ENCODE measurements at regions not wholly inside any gene's neighbourhood (a gene's known extent, or its start where the extent isn't known, plus 50 kb on each side); places are given as distances from the start of the nearest gene placed in this dataset.
"Not testable (repeated sequence)": the region's sequence is repeated elsewhere in the genome, so short reads cannot be mapped to it uniquely, and the experiment has no call there.

DNA sequence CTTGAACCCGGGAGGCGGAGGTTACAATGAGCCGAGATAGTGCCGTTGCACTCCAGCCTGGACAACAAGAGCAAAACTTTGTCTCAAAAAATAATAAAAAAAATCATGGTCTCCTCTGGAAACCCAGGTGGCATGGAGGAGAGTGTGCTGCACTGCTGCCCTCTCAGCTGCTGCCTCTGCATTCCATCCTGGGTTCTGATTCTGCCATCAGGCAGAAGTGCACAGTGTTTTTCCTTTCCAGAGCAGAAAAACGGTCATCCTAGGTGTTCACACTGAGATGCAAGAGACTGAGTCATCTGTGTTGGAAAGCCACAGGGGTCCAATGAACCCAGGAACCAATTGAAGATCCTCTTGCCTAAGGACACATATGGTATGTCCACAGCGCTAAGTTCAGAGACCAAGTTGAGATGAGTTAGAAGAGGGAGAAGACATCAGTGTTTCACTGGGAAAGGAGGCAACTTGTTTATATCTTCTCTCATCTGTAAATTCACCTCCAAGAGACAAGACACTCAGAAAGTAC, 88.8 kb upstream of the DMRT1 start:
- peak; percentile 63 for DNase-seq (ENCODE audit: low read depth, low spot score)
- in situ Hi-C loops (cut with HindIII; ENCODE audit: low sequenced_read_pairs): no loop called here
- no peak overlapping the region for H3K4me3 ChIP-seq (ENCODE audit: low read depth, low read length)
- TF ChIP-seq, protein P1, sequence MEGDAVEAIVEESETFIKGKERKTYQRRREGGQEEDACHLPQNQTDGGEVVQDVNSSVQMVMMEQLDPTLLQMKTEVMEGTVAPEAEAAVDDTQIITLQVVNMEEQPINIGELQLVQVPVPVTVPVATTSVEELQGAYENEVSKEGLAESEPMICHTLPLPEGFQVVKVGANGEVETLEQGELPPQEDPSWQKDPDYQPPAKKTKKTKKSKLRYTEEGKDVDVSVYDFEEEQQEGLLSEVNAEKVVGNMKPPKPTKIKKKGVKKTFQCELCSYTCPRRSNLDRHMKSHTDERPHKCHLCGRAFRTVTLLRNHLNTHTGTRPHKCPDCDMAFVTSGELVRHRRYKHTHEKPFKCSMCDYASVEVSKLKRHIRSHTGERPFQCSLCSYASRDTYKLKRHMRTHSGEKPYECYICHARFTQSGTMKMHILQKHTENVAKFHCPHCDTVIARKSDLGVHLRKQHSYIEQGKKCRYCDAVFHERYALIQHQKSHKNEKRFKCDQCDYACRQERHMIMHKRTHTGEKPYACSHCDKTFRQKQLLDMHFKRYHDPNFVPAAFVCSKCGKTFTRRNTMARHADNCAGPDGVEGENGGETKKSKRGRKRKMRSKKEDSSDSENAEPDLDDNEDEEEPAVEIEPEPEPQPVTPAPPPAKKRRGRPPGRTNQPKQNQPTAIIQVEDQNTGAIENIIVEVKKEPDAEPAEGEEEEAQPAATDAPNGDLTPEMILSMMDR (IDR thresholded peaks at IDR 0.05; ENCODE audit: low read depth, low read length): no peak

GRCh38 chr9:753734-754133, 87.8 kb upstream of the DMRT1 start:
- DNase-seq (ENCODE audit: low read depth, low spot score); H3K4me3 ChIP-seq (ENCODE audit: low read depth, low read length); in situ Hi-C loops (cut with HindIII; ENCODE audit: low sequenced_read_pairs): not testable (repeated sequence)

DNA sequence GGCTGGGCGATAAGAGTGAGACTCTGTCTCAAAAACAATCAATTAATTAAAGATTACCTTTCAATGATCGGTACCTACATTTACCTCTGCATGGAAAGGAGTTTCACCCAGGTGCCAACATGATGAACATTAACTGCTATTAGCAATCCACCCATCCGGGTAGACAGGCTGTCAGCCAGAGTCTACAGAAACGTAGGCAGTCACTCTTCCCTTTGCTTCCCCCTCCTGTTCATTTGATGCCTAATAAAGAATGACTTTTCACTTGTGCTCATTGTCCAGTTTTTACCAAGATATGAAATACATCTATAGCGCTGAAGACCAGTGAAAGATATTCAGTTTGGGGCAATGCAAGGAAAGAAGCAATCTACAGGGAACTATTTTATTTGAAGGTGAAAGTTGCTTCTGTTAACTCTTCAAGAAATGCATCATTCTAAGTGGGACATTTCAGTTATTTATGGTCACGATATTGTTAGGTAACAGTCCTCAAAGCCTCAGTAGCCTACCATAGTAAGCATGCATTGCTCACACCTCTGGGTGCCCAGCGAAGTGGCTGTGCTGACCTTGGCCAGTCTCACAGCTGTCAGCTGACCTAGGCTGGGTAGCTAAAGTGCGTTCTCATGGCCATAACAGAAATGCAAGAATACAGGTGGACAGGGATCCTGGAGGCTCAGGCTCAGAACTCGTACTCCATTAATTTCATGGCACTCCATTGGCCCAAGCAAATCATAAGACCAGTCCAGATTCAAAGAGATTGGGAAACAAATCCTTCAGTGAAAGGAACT, 87.2 kb upstream of the DMRT1 start:
- TF ChIP-seq, protein P1 (IDR thresholded peaks at IDR 0.05; ENCODE audit: low read depth, low read length): no peak
- H3K4me3 ChIP-seq (ENCODE audit: low read depth, low read length): no peak overlapping the region
- no peak for DNase-seq (ENCODE audit: low read depth, low spot score)
- in situ Hi-C loops (cut with HindIII; ENCODE audit: low sequenced_read_pairs): no loop called here

GRCh38 chr9:755454-756381, 85.8 kb upstream of the DMRT1 start:
- in situ Hi-C loops (cut with HindIII; ENCODE audit: low sequenced_read_pairs): no loop called here
- peak; percentile 97 for DNase-seq (ENCODE audit: low read depth, low spot score)
- TF ChIP-seq, protein P1 (IDR thresholded peaks at IDR 0.05; ENCODE audit: low read depth, low read length): no peak
- H3K4me3 ChIP-seq (ENCODE audit: low read depth, low read length): no peak overlapping the region

DNA sequence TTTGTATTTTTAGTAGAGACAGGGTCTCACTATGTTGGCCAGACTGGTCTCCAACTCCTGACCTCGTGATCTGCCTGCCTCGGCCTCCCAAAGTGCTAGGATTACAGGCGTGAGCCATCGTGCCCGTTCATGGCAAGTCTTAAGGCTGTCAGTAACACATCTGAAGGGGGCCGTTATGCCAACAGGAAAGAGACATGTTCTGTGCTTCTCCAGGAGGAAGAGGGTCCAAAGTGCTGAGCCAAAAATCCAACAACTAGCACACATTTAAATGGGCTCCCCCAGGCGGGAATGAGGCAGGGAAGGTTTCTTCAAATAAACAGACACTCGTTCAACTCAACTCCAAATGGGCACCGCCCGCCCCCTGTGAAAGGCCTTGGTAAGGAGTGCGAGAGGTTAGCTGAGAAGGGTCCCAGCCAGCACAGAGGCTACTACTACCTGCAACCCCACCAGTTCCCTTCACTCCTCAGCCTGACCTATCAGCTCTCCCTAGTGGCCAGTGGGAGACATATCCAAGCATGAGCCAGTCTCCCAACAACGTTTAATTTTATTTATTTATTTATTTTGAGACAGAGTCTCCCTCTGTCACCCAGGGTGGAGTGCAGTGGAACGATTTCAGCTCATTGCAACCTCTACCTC, 84.1 kb upstream of the DMRT1 start:
- no peak overlapping the region for H3K4me3 ChIP-seq (ENCODE audit: low read depth, low read length)
- TF ChIP-seq, protein P1 (IDR thresholded peaks at IDR 0.05; ENCODE audit: low read depth, low read length): peak; percentile 71
- peak; percentile 60 for DNase-seq (ENCODE audit: low read depth, low spot score)
- in situ Hi-C loops (cut with HindIII; ENCODE audit: low sequenced_read_pairs): no loop called here

DNA sequence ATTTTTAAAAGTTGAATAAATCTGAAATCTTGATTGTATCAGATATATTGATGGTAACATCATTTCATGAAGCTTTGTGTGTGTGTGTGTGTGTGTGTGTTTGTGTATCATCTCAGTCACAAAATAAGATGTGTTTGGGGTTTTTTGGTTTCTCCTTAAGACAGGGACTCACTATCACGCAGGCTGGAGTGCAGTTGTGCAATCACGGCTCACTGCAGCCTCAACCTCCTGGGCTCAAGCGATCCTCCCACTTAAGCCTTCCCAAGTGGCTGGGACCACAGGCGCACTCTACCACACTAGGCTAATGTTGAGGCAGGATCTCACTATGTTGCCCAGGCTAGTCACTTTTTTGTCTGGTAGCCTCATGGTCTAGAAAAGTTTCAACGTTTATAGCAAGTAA, 83.4 kb upstream of the DMRT1 start:
- TF ChIP-seq, protein P1 (IDR thresholded peaks at IDR 0.05; ENCODE audit: low read depth, low read length): no peak
- in situ Hi-C loops (cut with HindIII; ENCODE audit: low sequenced_read_pairs): no loop called here
- no peak for DNase-seq (ENCODE audit: low read depth, low spot score)
- H3K4me3 ChIP-seq (ENCODE audit: low read depth, low read length): no peak overlapping the region
